IMR-90 (cell line): ENCODE measurements at regions not wholly inside any gene's neighbourhood (a gene's known extent, or its start where the extent isn't known, plus 50 kb on each side); places are given as distances from the start of the nearest gene placed in this dataset.

Source experiments
- ATAC-seq: fragments of 200-7000 bp; cut with Tn5 transposase; 2 replicates; pipeline ENCODE4 v1.9.1; 2020; ENCODE audit warnings: low read depth, mild to moderate bottlenecking, moderate library complexity
- BruUV-seq: library from RNA; stranded (reverse); fragments of 400-500 nt; replicated peaks from 2 replicates; lab custom pipeline; 2021; lab: Mats Ljungman, UMichigan
- CTCF ChIA-PET: fragments of 300-600 bp; formaldehyde crosslinking; extraction: SDS; loops from one replicate; lab custom pipeline; 2021; ENCODE audit warnings: antibody characterized with exemption; lab: Yijun Ruan, JAX
- POLR2A ChIA-PET: fragments of 300-600 bp; sonication (Branson Sonifier 250); formaldehyde crosslinking; loops from one replicate; lab custom pipeline; 2022; ENCODE audit warnings: antibody characterized with exemption; ENCODE audit not compliant: unreplicated experiment; lab: Charles Lee
- DNase-seq: peaks from one replicate; pipeline ENCODE4 v3.0.0; 2013
- H2AFZ ChIP-seq: replicated peaks from 2 replicates; pipeline ENCODE3; 2013; ENCODE audit warnings: low read length, mild to moderate bottlenecking; ENCODE audit not compliant: poor library complexity
- H2AK5ac ChIP-seq: 2 replicates; pipeline ENCODE4 v1.6.1; 2013; ENCODE audit warnings: low read depth, low read length, inconsistent platforms
- H2AK9ac ChIP-seq: replicated peaks from 2 replicates; pipeline ENCODE3; 2013; ENCODE audit warnings: mild to moderate bottlenecking, low read depth, low read length, moderate library complexity; ENCODE audit not compliant: poor library complexity
- H2BK120ac ChIP-seq: 2 replicates; pipeline ENCODE4 v1.6.1; 2013; ENCODE audit warnings: low read depth, low read length, inconsistent platforms
- H2BK15ac ChIP-seq: 3 replicates; pipeline ENCODE4 v1.6.1; 2013; ENCODE audit warnings: low read depth, low read length, inconsistent platforms
- H2BK20ac ChIP-seq: 2 replicates; pipeline ENCODE4 v1.6.1; 2013; ENCODE audit warnings: low read depth, mild to moderate bottlenecking, inconsistent platforms, low read length, moderate library complexity
- H2BK5ac ChIP-seq: 2 replicates; pipeline ENCODE4 v1.6.1; 2013; ENCODE audit warnings: mild to moderate bottlenecking, low read depth, low read length, inconsistent platforms; ENCODE audit not compliant: poor library complexity, severe bottlenecking
- H3K14ac ChIP-seq: replicated peaks from 2 replicates; pipeline ENCODE4 v1.6.1; 2013; ENCODE audit warnings: low read depth, low read length, inconsistent platforms
- H3K18ac ChIP-seq: 2 replicates; pipeline ENCODE4 v1.6.1; 2013; ENCODE audit warnings: low read depth, low read length, control low read depth
- H3K23ac ChIP-seq: 2 replicates; pipeline ENCODE4 v1.6.1; 2013; ENCODE audit warnings: low read depth, low read length, inconsistent platforms
- H3K27ac ChIP-seq: 2 replicates; pipeline ENCODE4 v1.5.1; 2013; ENCODE audit warnings: mild to moderate bottlenecking, control low read depth, low read length; ENCODE audit not compliant: insufficient read depth
- H3K27me3 ChIP-seq: 2 replicates; pipeline ENCODE4 v1.6.1; 2013; ENCODE audit warnings: low read length; ENCODE audit not compliant: control insufficient read depth, insufficient read depth
- H3K36me3 ChIP-seq: 2 replicates; pipeline ENCODE4 v1.6.1; 2013; ENCODE audit warnings: low read length, mixed read lengths; ENCODE audit not compliant: control insufficient read depth, insufficient read depth
- H3K4ac ChIP-seq: 2 replicates; pipeline ENCODE4 v1.6.1; 2013; ENCODE audit warnings: low read depth, low read length, inconsistent platforms
- H3K4me1 ChIP-seq: 2 replicates; pipeline ENCODE4 v1.6.1; 2013; ENCODE audit warnings: low read length, mixed read lengths; ENCODE audit not compliant: control insufficient read depth, insufficient read depth
- H3K4me2 ChIP-seq: 2 replicates; pipeline ENCODE4 v1.6.1; 2013; ENCODE audit warnings: low read depth, mild to moderate bottlenecking, control low read depth, low read length, moderate library complexity
- H3K4me3 ChIP-seq: 2 replicates; pipeline ENCODE4 v1.5.1; 2013; ENCODE audit warnings: low read depth, mild to moderate bottlenecking, control low read depth, low read length, moderate library complexity; ENCODE audit not compliant: insufficient read depth
- H3K56ac ChIP-seq: 2 replicates; pipeline ENCODE4 v1.6.1; 2013; ENCODE audit warnings: low read length, inconsistent platforms; ENCODE audit not compliant: insufficient read depth; ENCODE audit errors: extremely low read depth
- H3K79me1 ChIP-seq, 2 experiments: 2 replicates each; pipeline ENCODE4 v1.6.1; 2013; ENCODE audit warnings: low read length in 2 of 2, inconsistent platforms in 1 of 2, low read depth in 1 of 2
- H3K9ac ChIP-seq: 2 replicates; pipeline ENCODE4 v1.6.1; 2013; ENCODE audit warnings: low read depth, low read length, control low read depth
- H3K9me1 ChIP-seq: 2 replicates; pipeline ENCODE4 v1.6.1; 2013; ENCODE audit warnings: low read length, inconsistent platforms; ENCODE audit not compliant: insufficient read depth
- H3K9me3 ChIP-seq: 2 replicates; pipeline ENCODE4 v1.6.1; 2013; ENCODE audit warnings: low read length; ENCODE audit not compliant: control insufficient read depth, insufficient read depth
- H4K20me1 ChIP-seq: 2 replicates; pipeline ENCODE4 v1.6.1; 2013; ENCODE audit warnings: low read length, inconsistent platforms; ENCODE audit not compliant: insufficient read depth
- H4K5ac ChIP-seq: 2 replicates; pipeline ENCODE4 v1.6.1; 2013; ENCODE audit warnings: mild to moderate bottlenecking, low read depth, low read length, control low read depth
- H4K8ac ChIP-seq, 2 experiments: 2 replicates each; pipeline ENCODE4 v1.6.1; 2013; ENCODE audit warnings: low read depth in 2 of 2, low read length in 2 of 2, control low read depth in 1 of 2, inconsistent platforms in 1 of 2
- H4K91ac ChIP-seq: 2 replicates; pipeline ENCODE4 v1.6.1; 2013; ENCODE audit warnings: low read depth, low read length, inconsistent platforms; ENCODE audit not compliant: insufficient read depth
- BHLHE40 ChIP-seq: fragments of 150-350 bp; IDR thresholded peaks from 2 replicates; pipeline ENCODE4 v1.6.1; 2016; ENCODE audit warnings: mild to moderate bottlenecking, low read depth, low read length
- CEBPB ChIP-seq: IDR thresholded peaks from 2 replicates; pipeline ENCODE4 v1.6.1; 2012; ENCODE audit warnings: low read depth, low read length, improper control_type of control experiment
- CHD1 ChIP-seq: IDR thresholded peaks from 2 replicates; pipeline ENCODE4 v1.6.1; 2012; ENCODE audit warnings: low read depth, low read length, improper control_type of control experiment
- CTCF ChIP-seq: conservative IDR thresholded peaks from 2 replicates; pipeline ENCODE4 v1.5.1; 2012; ENCODE audit warnings: mild to moderate bottlenecking, low read depth, low read length, improper control_type of control experiment
- ELK1 ChIP-seq: fragments of 150-350 bp; IDR thresholded peaks from 2 replicates; pipeline ENCODE4 v1.6.1; 2016; ENCODE audit warnings: low read depth, mild to moderate bottlenecking, low read length, moderate library complexity, borderline replicate concordance
- FOS ChIP-seq: fragments of 150-350 bp; IDR thresholded peaks from 2 replicates; pipeline ENCODE4 v1.6.1; 2016; ENCODE audit warnings: low read depth, low read length
- MAFK ChIP-seq: IDR thresholded peaks from 2 replicates; pipeline ENCODE4 v1.6.1; 2012; ENCODE audit warnings: low read depth, low read length, improper control_type of control experiment
- MAZ ChIP-seq: IDR thresholded peaks from 2 replicates; pipeline ENCODE4 v1.6.1; 2012; ENCODE audit warnings: low read depth, mild to moderate bottlenecking, low read length, improper control_type of control experiment, moderate library complexity, borderline replicate concordance
- MXI1 ChIP-seq: IDR thresholded peaks from 2 replicates; pipeline ENCODE4 v1.6.1; 2012; ENCODE audit warnings: low read depth, mild to moderate bottlenecking, low read length, moderate library complexity, borderline replicate concordance
- NFE2L2 ChIP-seq: fragments of 150-350 bp; IDR thresholded peaks from 2 replicates; pipeline ENCODE4 v1.6.1; 2016; ENCODE audit warnings: low read depth, mild to moderate bottlenecking, low read length
- POLR2A ChIP-seq: IDR thresholded peaks from 2 replicates; pipeline ENCODE4 v1.6.1; 2012; ENCODE audit warnings: mild to moderate bottlenecking, low read depth, low read length
- RAD21 ChIP-seq: IDR thresholded peaks from 2 replicates; pipeline ENCODE4 v1.6.1; 2012; ENCODE audit warnings: low read length, improper control_type of control experiment
- RCOR1 ChIP-seq: IDR thresholded peaks from 2 replicates; pipeline ENCODE4 v1.6.1; 2012; ENCODE audit warnings: mild to moderate bottlenecking, low read length, improper control_type of control experiment; ENCODE audit not compliant: insufficient replicate concordance
- RFX5 ChIP-seq: IDR thresholded peaks from 2 replicates; pipeline ENCODE4 v1.8.0; 2012; ENCODE audit warnings: low read depth, mild to moderate bottlenecking, low read length, moderate library complexity
- SMC3 ChIP-seq: fragments of 150-350 bp; IDR thresholded peaks from 2 replicates; pipeline ENCODE4 v1.6.1; 2016; ENCODE audit warnings: low read depth, mild to moderate bottlenecking, antibody characterized with exemption, low read length, moderate library complexity
- USF2 ChIP-seq: fragments of 150-350 bp; IDR thresholded peaks from 2 replicates; pipeline ENCODE4 v1.6.1; 2017; ENCODE audit warnings: mild to moderate bottlenecking, antibody characterized with exemption, low read length, low read depth
- WGBS, 2 experiments: methylation state at CpG; one replicate each; pipeline versions ENCODE4 v1.1.5 to v1.1.7; 2013; ENCODE audit warnings: missing lambda C conversion rate in 2 of 2; ENCODE audit not compliant: insufficient read length in 1 of 2; ENCODE audit errors: extremely low coverage in 2 of 2; 5-methylcytosine and 5-hydroxymethylcytosine counted together
- dilution Hi-C: fragments of 300-500 bp; cut with HindIII; formaldehyde crosslinking; loops from one replicate; pipeline ENCODE4 v1.14.3; 2018; ENCODE audit warnings: low sequenced_read_pairs; ENCODE audit not compliant: unreplicated experiment
- in situ Hi-C: fragments of 300-500 bp; cut with MboI; formaldehyde crosslinking; loops from 3 replicates; pipeline ENCODE4 v1.14.3; 2019; ENCODE audit warnings: low sequenced_read_pairs, inconsistent platforms, mixed read lengths
- intact Hi-C: fragments of 100-400 bp; cut with micrococcal nuclease; formaldehyde crosslinking; loops from 2 replicates; pipeline ENCODE4 v1.10.0; 2022

GRCh38 chr10:128744092-128744491 is 617.9 kb upstream of the MKI67 start:
- no TSS peak for BruUV-seq
- in situ Hi-C loops: no loop called here

More at GRCh38 chr10:128744092-128744491, 617.9 kb upstream of the MKI67 start:
- Histone ChIP-seq H3K9ac (no peak overlapping the region), H2BK15ac (no peak overlapping the region), H4K8ac (no peak overlapping the region), H3K36me3 (no peaks in the 10 kb centered on the region), H3K14ac (no peak overlapping the region), H3K23ac (no peak overlapping the region), H4K20me1 (no peaks in the 10 kb centered on the region), H3K56ac (no peak overlapping the region), H2AK5ac (no peak overlapping the region), H3K4me3 (no peak overlapping the region), H2BK120ac (no peak overlapping the region), H3K9me1 (no peaks in the 10 kb centered on the region), H3K4ac (no peak overlapping the region), H3K27me3 (no peaks in the 10 kb centered on the region), H3K4me1 (no peaks in the 10 kb centered on the region), H2AK9ac (no peak overlapping the region), H3K9me3 (peaks cover 34% of the 10 kb centered on the region), H2AFZ (no peak overlapping the region), H2BK5ac (no peak overlapping the region), H3K4me2 (no peak overlapping the region), H4K5ac (no peak overlapping the region), H3K18ac (no peak overlapping the region), H3K27ac (no peak overlapping the region), H4K91ac (no peak overlapping the region), H2BK20ac (no peak overlapping the region), H3K79me1 (no peaks in the 10 kb centered on the region)
- intact Hi-C loops (no loop called here), dilution Hi-C loops (no loop called here)
- ATAC-seq: no peak
- no CpG with 5 or more reads among the region's 1 CpG for WGBS, 2 experiments
- POLR2A ChIA-PET: no interaction called here
- no peak for TF ChIP-seq NFE2L2
- TF ChIP-seq RAD21: no peak
- no peak for TF ChIP-seq SMC3
- no peak for TF ChIP-seq MAFK
- no peak for TF ChIP-seq FOS
- TF ChIP-seq CTCF: no peak
- TF ChIP-seq MAZ: no peak
- TF ChIP-seq RCOR1: no peak
- TF ChIP-seq CEBPB: no peak
- no peak for TF ChIP-seq RFX5
- TF ChIP-seq BHLHE40: no peak
- no peak for TF ChIP-seq POLR2A
- no peak for TF ChIP-seq MXI1
- no peak for TF ChIP-seq ELK1
- no peak for TF ChIP-seq CHD1
- no peak for TF ChIP-seq USF2
- CTCF ChIA-PET: no interaction called here
- DNase-seq: no peak
